AG04449 (cell line): ENCODE measurements at regions not wholly inside any gene's neighbourhood (a gene's known extent, or its start where the extent isn't known, plus 50 kb on each side); places are given as distances from the start of the nearest gene placed in this dataset.

ENCODE experiments used
- CTCF ChIA-PET: fragments of 350-600 bp; formaldehyde crosslinking; extraction: SDS; loops from one replicate; lab custom pipeline; 2021; ENCODE audit warnings: antibody characterized with exemption; lab: Yijun Ruan, JAX
- POLR2A ChIA-PET: fragments of 400-600, 350-600 bp; formaldehyde crosslinking; extraction: SDS; loops from one replicate; lab custom pipeline; 2020; ENCODE audit warnings: antibody characterized with exemption, inconsistent platforms; lab: Yijun Ruan, JAX
- DNase-seq: peaks from one replicate; pipeline ENCODE4 v3.0.0-alpha.2; 2010; ENCODE audit warnings: low read depth, low spot score
- H3K4me3 ChIP-seq: 2 replicates; pipeline ENCODE4 v1.5.1; 2011; ENCODE audit warnings: low read depth, mild to moderate bottlenecking, control low read depth, low read length
- TF ChIP-seq, protein P1 (sequence below): IDR thresholded peaks from one replicate; pipeline ENCODE4 v1.5.1; 2011; ENCODE audit warnings: mild to moderate bottlenecking, moderate library complexity, low read length, control low read depth, inconsistent platforms; ENCODE audit not compliant: insufficient read depth; ENCODE audit errors: missing control alignments

- CTCF ChIA-PET, result interaction anchor here (1.6 kb wide), 1 partner anchor 11 kb away, joined by 4 read pairs; no protein-coding TSS in a partner anchor
- POLR2A ChIA-PET, result no interaction called here
- H3K4me3 ChIP-seq, result no peak overlapping the region
- no peak for DNase-seq
- TF ChIP-seq, protein P1, sequence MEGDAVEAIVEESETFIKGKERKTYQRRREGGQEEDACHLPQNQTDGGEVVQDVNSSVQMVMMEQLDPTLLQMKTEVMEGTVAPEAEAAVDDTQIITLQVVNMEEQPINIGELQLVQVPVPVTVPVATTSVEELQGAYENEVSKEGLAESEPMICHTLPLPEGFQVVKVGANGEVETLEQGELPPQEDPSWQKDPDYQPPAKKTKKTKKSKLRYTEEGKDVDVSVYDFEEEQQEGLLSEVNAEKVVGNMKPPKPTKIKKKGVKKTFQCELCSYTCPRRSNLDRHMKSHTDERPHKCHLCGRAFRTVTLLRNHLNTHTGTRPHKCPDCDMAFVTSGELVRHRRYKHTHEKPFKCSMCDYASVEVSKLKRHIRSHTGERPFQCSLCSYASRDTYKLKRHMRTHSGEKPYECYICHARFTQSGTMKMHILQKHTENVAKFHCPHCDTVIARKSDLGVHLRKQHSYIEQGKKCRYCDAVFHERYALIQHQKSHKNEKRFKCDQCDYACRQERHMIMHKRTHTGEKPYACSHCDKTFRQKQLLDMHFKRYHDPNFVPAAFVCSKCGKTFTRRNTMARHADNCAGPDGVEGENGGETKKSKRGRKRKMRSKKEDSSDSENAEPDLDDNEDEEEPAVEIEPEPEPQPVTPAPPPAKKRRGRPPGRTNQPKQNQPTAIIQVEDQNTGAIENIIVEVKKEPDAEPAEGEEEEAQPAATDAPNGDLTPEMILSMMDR, result no peak
Observed at GRCh38 chr6:82750556-82750955, 315.1 kb downstream of the UBE3D start.

GRCh38 chr6:82751718-82752117 is 313.9 kb downstream of the UBE3D start:
- ChIA-PET POLR2A (no interaction called here), CTCF (interaction anchor here (0.9 kb wide), 1 partner anchor 306 kb away, joined by 3 read pairs; no protein-coding TSS in a partner anchor)
- TF ChIP-seq, protein P1, result no peak
- DNase-seq, result no peak
- H3K4me3 ChIP-seq, result no peak overlapping the region

- ChIA-PET CTCF (interaction anchor here (1.1 kb wide), 1 partner anchor 296 kb away, joined by 3 read pairs; no protein-coding TSS in a partner anchor), POLR2A (interaction anchor here (0.6 kb wide), 1 partner anchor 9 kb away, joined by 4 read pairs; no protein-coding TSS in a partner anchor)
- DNase-seq, result no peak
- no peak overlapping the region for H3K4me3 ChIP-seq
- TF ChIP-seq, protein P1, result no peak
Observed at GRCh38 chr6:82761674-82762345, 303.8 kb downstream of the UBE3D start.

DNA sequence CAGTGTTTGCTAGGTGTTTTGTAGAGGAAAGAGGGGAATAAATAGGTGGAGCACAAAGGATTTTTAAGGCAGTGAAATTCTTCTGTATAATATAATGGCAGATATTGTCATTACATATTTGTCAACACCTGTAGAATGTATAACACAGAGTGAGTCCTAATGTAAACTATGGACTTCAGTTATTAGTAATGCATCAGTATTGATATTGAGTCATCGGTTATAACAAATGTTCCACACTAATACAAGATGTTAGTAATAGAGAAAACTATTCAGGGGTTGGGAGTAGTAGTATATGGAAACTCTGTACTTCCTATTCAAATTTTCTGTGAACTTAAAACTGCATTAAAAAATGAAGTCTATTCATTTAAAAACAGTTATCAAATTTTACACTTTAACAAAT is 299.2 kb downstream of the UBE3D start:
- ChIA-PET CTCF (no interaction called here), POLR2A (no interaction called here)
- no peak overlapping the region for H3K4me3 ChIP-seq
- DNase-seq, result no peak
- TF ChIP-seq, protein P1, result no peak

- ChIA-PET CTCF (no interaction called here), POLR2A (no interaction called here)
- DNase-seq, result no peak
- no peak overlapping the region for H3K4me3 ChIP-seq
- TF ChIP-seq, protein P1, result no peak
Observed at GRCh38 chr6:82767037-82767436, 298.6 kb downstream of the UBE3D start.

GRCh38 chr6:82767447-82767846 is 298.2 kb downstream of the UBE3D start:
- no peak for DNase-seq
- ChIA-PET POLR2A (no interaction called here), CTCF (no interaction called here)
- TF ChIP-seq, protein P1, result no peak
- H3K4me3 ChIP-seq, result no peak overlapping the region
